ENCODE measurements at regions not wholly inside any gene's neighbourhood (a gene's known extent, or its start where the extent isn't known, plus 50 kb on each side); places are given as distances from the start of the nearest gene placed in this dataset.

GRCh38 chr2:150767991-150768746, 280.7 kb upstream of the RND3 start:
- TF ChIP-seq EZH2 (IDR thresholded peaks at IDR 0.05; ENCODE audit: low read depth, unreplicated experiment) (no peak), REST (IDR thresholded peaks at IDR 0.05; ENCODE audit: unreplicated experiment) (no peak), CTCF (conservative IDR thresholded peaks at IDR 0.05; ENCODE audit: low read depth in 2 of 2) (no peak), POLR2AphosphoS5 (IDR thresholded peaks at IDR 0.05; ENCODE audit: low read depth) (no peak), EZH2phosphoT487 (IDR thresholded peaks at IDR 0.05; ENCODE audit: unreplicated experiment) (no peak)

Measured in GM23338 (cell line).